ENCODE measurements at regions not wholly inside any gene's neighbourhood (a gene's known extent, or its start where the extent isn't known, plus 50 kb on each side); places are given as distances from the start of the nearest gene placed in this dataset.
"Not testable (repeated sequence)": the region's sequence is repeated elsewhere in the genome, so short reads cannot be mapped to it uniquely, and the experiment has no call there.

- no peaks in the 10 kb centered on the region for H3K79me2 ChIP-seq (ENCODE audit: insufficient read depth, low read length)
- H3K4me2 ChIP-seq (ENCODE audit: low read length): no peak overlapping the region
- no peak for ATAC-seq
- POLR2A ChIA-PET: no interaction called here
- H3K9me2 ChIP-seq (ENCODE audit: insufficient read depth): no peaks in the 10 kb centered on the region
- DNase-seq (ENCODE audit: low read depth, low spot score): no peak
- RAD21 ChIA-PET (ENCODE audit: low non-redundant PET in 1 of 2, low total read pairs in 2 of 2, uncharacterized antibody in 2 of 2, unreplicated experiment in 2 of 2): no interaction called here
- no peaks in the 10 kb centered on the region for H4K20me1 ChIP-seq (ENCODE audit: insufficient read depth)
- no peaks in the 10 kb centered on the region for H3K27me3 ChIP-seq (ENCODE audit: insufficient read depth, low read length)
- H3K4me3 ChIP-seq (replicated peaks in 1 of 2; ENCODE audit: low read depth in 1 of 2, low read length in 2 of 2): no peak overlapping the region
- peaks cover 3 to 4% of the 10 kb centered on the region in 2 experiments; a peak in 1 of 4 replicates for H3K4me1 ChIP-seq (ENCODE audit: control insufficient read depth in 1 of 2, insufficient read depth in 2 of 2, low read length in 2 of 2)
- no peak overlapping the region for H2AFZ ChIP-seq (ENCODE audit: low read depth, low read length, poor library complexity, severe bottlenecking)
- no peaks in the 10 kb centered on the region for H3K36me3 ChIP-seq (ENCODE audit: control insufficient read depth in 1 of 2, insufficient read depth in 2 of 2, low read length in 2 of 2)
- H3K9me3 ChIP-seq (ENCODE audit: control insufficient read depth in 1 of 2, insufficient read depth in 1 of 2, low read depth in 1 of 2, low read length in 2 of 2): no peaks in the 10 kb centered on the region
- intact Hi-C loops (cut with micrococcal nuclease): no loop called here
- no peak for TF ChIP-seq ATF3 (IDR thresholded peaks at IDR 0.05)
- no TSS peak for BruUV-seq (replicated peaks)
- CTCF ChIA-PET: no interaction called here
- no peak overlapping the region for H3K27ac ChIP-seq (ENCODE audit: low read depth, low read length)
- H3K9ac ChIP-seq (ENCODE audit: low read length): no peak overlapping the region
Observed at GRCh38 chr7:39758234-39758970, 135.0 kb downstream of the RALA start.

- no peaks in the 10 kb centered on the region for H3K9me3 ChIP-seq (ENCODE audit: control insufficient read depth in 1 of 2, insufficient read depth in 1 of 2, low read depth in 1 of 2, low read length in 2 of 2)
- H2AFZ ChIP-seq (ENCODE audit: low read depth, low read length, poor library complexity, severe bottlenecking): no peak overlapping the region
- H3K9ac ChIP-seq (ENCODE audit: low read length): no peak overlapping the region
- ChIA-PET POLR2A (no interaction called here), CTCF (no interaction called here), RAD21 (ENCODE audit: low non-redundant PET in 1 of 2, low total read pairs in 2 of 2, uncharacterized antibody in 2 of 2, unreplicated experiment in 2 of 2) (no interaction called here)
- no peaks in the 10 kb centered on the region for H3K36me3 ChIP-seq (ENCODE audit: control insufficient read depth in 1 of 2, insufficient read depth in 2 of 2, low read length in 2 of 2)
- no TSS peak for BruUV-seq (replicated peaks)
- no peaks in the 10 kb centered on the region for H3K9me2 ChIP-seq (ENCODE audit: insufficient read depth)
- TF ChIP-seq EZH2phosphoT487 (IDR thresholded peaks at IDR 0.05; ENCODE audit: borderline replicate concordance) (no peak), JUND (IDR thresholded peaks at IDR 0.05) (no peak), ZFX (IDR thresholded peaks at IDR 0.05) (no peak), FOSL1 (IDR thresholded peaks at IDR 0.05; ENCODE audit: low read depth) (no peak), YY1 (IDR thresholded peaks at IDR 0.05; ENCODE audit: extremely low read depth, insufficient replicate concordance, low read depth, low read length) (no peak), CEBPB (IDR thresholded peaks at IDR 0.05; ENCODE audit: low read depth) (no peak), POLR2A (IDR thresholded peaks at IDR 0.05; ENCODE audit: borderline replicate concordance, extremely low read depth, insufficient read depth, insufficient read length) (no peak)
- intact Hi-C loops (cut with micrococcal nuclease): no loop called here
- H3K4me2 ChIP-seq (ENCODE audit: low read length): no peak overlapping the region
- ATAC-seq (no peak), DNase-seq (ENCODE audit: low read depth, low spot score) (no peak)
- H3K27me3 ChIP-seq (ENCODE audit: insufficient read depth, low read length): no peaks in the 10 kb centered on the region
- peaks cover 0 to 4% of the 10 kb centered on the region in 2 experiments; a peak in 1 of 4 replicates for H3K4me1 ChIP-seq (ENCODE audit: control insufficient read depth in 1 of 2, insufficient read depth in 2 of 2, low read length in 2 of 2)
- no peak overlapping the region for H3K27ac ChIP-seq (ENCODE audit: low read depth, low read length)
- no peak overlapping the region for H3K4me3 ChIP-seq (replicated peaks in 1 of 2; ENCODE audit: low read depth in 1 of 2, low read length in 2 of 2)
- H3K79me2 ChIP-seq (ENCODE audit: insufficient read depth, low read length): no peaks in the 10 kb centered on the region
- no peaks in the 10 kb centered on the region for H4K20me1 ChIP-seq (ENCODE audit: insufficient read depth)
Observed at GRCh38 chr7:39761449-39761848, 138.1 kb downstream of the RALA start.

GRCh38 chr7:39762466-39762865 is 139.1 kb downstream of the RALA start:
- BruUV-seq (replicated peaks); CTCF ChIA-PET; H3K79me2 ChIP-seq (ENCODE audit: insufficient read depth, low read length); H2AFZ ChIP-seq (ENCODE audit: low read depth, low read length, poor library complexity, severe bottlenecking); POLR2A ChIA-PET; H3K4me1 ChIP-seq (ENCODE audit: control insufficient read depth in 1 of 2, insufficient read depth in 2 of 2, low read length in 2 of 2); H3K4me2 ChIP-seq (ENCODE audit: low read length); ATAC-seq; H3K9me3 ChIP-seq (ENCODE audit: control insufficient read depth in 1 of 2, insufficient read depth in 1 of 2, low read depth in 1 of 2, low read length in 2 of 2); H3K9ac ChIP-seq (ENCODE audit: low read length); H3K9me2 ChIP-seq (ENCODE audit: insufficient read depth); H3K36me3 ChIP-seq (ENCODE audit: control insufficient read depth in 1 of 2, insufficient read depth in 2 of 2, low read length in 2 of 2); RAD21 ChIA-PET (ENCODE audit: low non-redundant PET in 1 of 2, low total read pairs in 2 of 2, uncharacterized antibody in 2 of 2, unreplicated experiment in 2 of 2); DNase-seq (ENCODE audit: low read depth, low spot score); H3K4me3 ChIP-seq (replicated peaks in 1 of 2; ENCODE audit: low read depth in 1 of 2, low read length in 2 of 2); intact Hi-C loops (cut with micrococcal nuclease); H3K27me3 ChIP-seq (ENCODE audit: insufficient read depth, low read length); H3K27ac ChIP-seq (ENCODE audit: low read depth, low read length); H4K20me1 ChIP-seq (ENCODE audit: insufficient read depth): not testable (repeated sequence)

GRCh38 chr7:39762881-39763280 is 139.5 kb downstream of the RALA start:
- POLR2A ChIA-PET; H3K79me2 ChIP-seq (ENCODE audit: insufficient read depth, low read length); ATAC-seq; RAD21 ChIA-PET (ENCODE audit: low non-redundant PET in 1 of 2, low total read pairs in 2 of 2, uncharacterized antibody in 2 of 2, unreplicated experiment in 2 of 2); H3K4me3 ChIP-seq (replicated peaks in 1 of 2; ENCODE audit: low read depth in 1 of 2, low read length in 2 of 2); intact Hi-C loops (cut with micrococcal nuclease); H4K20me1 ChIP-seq (ENCODE audit: insufficient read depth); H3K4me2 ChIP-seq (ENCODE audit: low read length); H3K4me1 ChIP-seq (ENCODE audit: control insufficient read depth in 1 of 2, insufficient read depth in 2 of 2, low read length in 2 of 2); CTCF ChIA-PET; H2AFZ ChIP-seq (ENCODE audit: low read depth, low read length, poor library complexity, severe bottlenecking); BruUV-seq (replicated peaks); H3K9me3 ChIP-seq (ENCODE audit: control insufficient read depth in 1 of 2, insufficient read depth in 1 of 2, low read depth in 1 of 2, low read length in 2 of 2); H3K36me3 ChIP-seq (ENCODE audit: control insufficient read depth in 1 of 2, insufficient read depth in 2 of 2, low read length in 2 of 2); H3K27ac ChIP-seq (ENCODE audit: low read depth, low read length); DNase-seq (ENCODE audit: low read depth, low spot score); H3K9me2 ChIP-seq (ENCODE audit: insufficient read depth); H3K9ac ChIP-seq (ENCODE audit: low read length); H3K27me3 ChIP-seq (ENCODE audit: insufficient read depth, low read length): not testable (repeated sequence)
